Smooth muscle cell (in vitro differentiated cells): ENCODE measurements at regions not wholly inside any gene's neighbourhood (a gene's known extent, or its start where the extent isn't known, plus 50 kb on each side); places are given as distances from the start of the nearest gene placed in this dataset.

Experiments
- DNase-seq: peaks from one replicate; lab custom pipeline; 2025; ENCODE audit not compliant: unreplicated experiment; lab: John Stamatoyannopoulos, UW
- H2AFZ ChIP-seq: fragments of 200-600 bp; sonication (generic); 2 replicates; pipeline ENCODE4 v1.6.0; 2016; ENCODE audit warnings: antibody characterized with exemption, low read depth, mild to moderate bottlenecking
- H3F3A ChIP-seq: fragments of 200-600 bp; sonication (generic); 2 replicates; pipeline ENCODE4 v1.6.0; 2017; ENCODE audit warnings: antibody characterized with exemption, low read depth
- H3K27ac ChIP-seq: fragments of 200-600 bp; sonication (generic); 2 replicates; pipeline ENCODE4 v1.5.1; 2016; ENCODE audit warnings: low read depth, mild to moderate bottlenecking
- H3K27me3 ChIP-seq: fragments of 200-600 bp; sonication (generic); 2 replicates; pipeline ENCODE4 v1.6.1; 2016; ENCODE audit warnings: low read depth, mild to moderate bottlenecking
- H3K36me3 ChIP-seq: fragments of 200-600 bp; sonication (generic); 2 replicates; pipeline ENCODE4 v1.5.1; 2016; ENCODE audit warnings: low read depth
- H3K4me1 ChIP-seq: fragments of 200-600 bp; sonication (generic); 2 replicates; pipeline ENCODE4 v1.5.1; 2016; ENCODE audit warnings: low read depth
- H3K4me2 ChIP-seq: fragments of 200-600 bp; sonication (generic); 2 replicates; pipeline ENCODE4 v1.6.0; 2016; ENCODE audit warnings: mild to moderate bottlenecking
- H3K4me3 ChIP-seq: fragments of 200-600 bp; sonication (generic); 2 replicates; pipeline ENCODE4 v1.5.1; 2016; ENCODE audit warnings: mild to moderate bottlenecking
- H3K79me2 ChIP-seq: fragments of 200-600 bp; sonication (generic); 2 replicates; pipeline ENCODE4 v1.6.0; 2016; ENCODE audit warnings: low read depth, mild to moderate bottlenecking
- H3K9ac ChIP-seq: fragments of 200-600 bp; sonication (generic); 2 replicates; pipeline ENCODE4 v1.6.0; 2016; ENCODE audit warnings: low read depth
- H3K9me3 ChIP-seq: fragments of 200-600 bp; sonication (generic); replicated peaks from 2 replicates; pipeline ENCODE4 v1.5.1; 2016; ENCODE audit warnings: low read depth
- H4K20me1 ChIP-seq: fragments of 200-600 bp; sonication (generic); 2 replicates; pipeline ENCODE4 v1.6.0; 2016; ENCODE audit warnings: low read depth
- CTCF ChIP-seq: fragments of 200-600 bp; sonication (generic); IDR thresholded peaks from 2 replicates; pipeline ENCODE4 v1.5.1; 2017; ENCODE audit warnings: borderline replicate concordance, mild to moderate bottlenecking, antibody characterized with exemption; ENCODE audit not compliant: insufficient read depth, poor library complexity, severe bottlenecking
- WGBS: methylation state at CpG from one replicate; pipeline ENCODE4 v1.1.7; 2016; ENCODE audit warnings: low lambda C conversion rate; 5-methylcytosine and 5-hydroxymethylcytosine counted together

- Histone ChIP-seq H3K9ac (no peak overlapping the region), H3K9me3 (no peaks in the 10 kb centered on the region), H2AFZ (peak overlapping the region; percentile 62), H4K20me1 (no peaks in the 10 kb centered on the region), H3K4me2 (peak overlapping the region; percentile 93), H3K36me3 (no peaks in the 10 kb centered on the region), H3K4me3 (peak overlapping the region; percentile 59), H3K4me1 (no peaks in the 10 kb centered on the region), H3F3A (no peaks in the 10 kb centered on the region), H3K27me3 (peaks cover 46% of the 10 kb centered on the region), H3K27ac (no peak overlapping the region), H3K79me2 (no peaks in the 10 kb centered on the region)
- no peak for DNase-seq
- no peak for TF ChIP-seq CTCF
- 3% methylated on average over 44 of the region's 75 CpGs for WGBS
These were observed 101.8 kb downstream of the ESM1 start for GRCh38 chr5:54883374-54884194.

GRCh38 chr5:54882841-54883240, 102.6 kb downstream of the ESM1 start:
- Histone ChIP-seq H3K4me3 (no peak overlapping the region), H3K27me3 (peaks cover 46% of the 10 kb centered on the region), H3F3A (no peaks in the 10 kb centered on the region), H3K27ac (peak overlapping the region; percentile 59), H3K4me2 (peak overlapping the region; percentile 93), H3K79me2 (no peaks in the 10 kb centered on the region), H3K36me3 (no peaks in the 10 kb centered on the region), H3K4me1 (no peaks in the 10 kb centered on the region), H4K20me1 (no peaks in the 10 kb centered on the region), H3K9me3 (no peaks in the 10 kb centered on the region), H3K9ac (no peak overlapping the region), H2AFZ (no peak overlapping the region)
- WGBS, result 75% methylated on average over 8 of the region's 8 CpGs
- TF ChIP-seq CTCF, result no peak
- DNase-seq, result no peak

- no peak for DNase-seq
- Histone ChIP-seq H3K36me3 (no peaks in the 10 kb centered on the region), H3K79me2 (no peaks in the 10 kb centered on the region), H2AFZ (no peak overlapping the region), H3K27ac (peak overlapping the region; percentile 59), H3K4me3 (no peak overlapping the region), H3K9me3 (no peaks in the 10 kb centered on the region), H3K4me2 (no peak overlapping the region), H3K27me3 (peaks cover 50% of the 10 kb centered on the region), H3F3A (no peaks in the 10 kb centered on the region), H4K20me1 (no peaks in the 10 kb centered on the region), H3K4me1 (no peaks in the 10 kb centered on the region), H3K9ac (peak overlapping the region; percentile 39)
- 70% methylated on average over 4 of the region's 4 CpGs for WGBS
- TF ChIP-seq CTCF, result no peak
These were observed 103.3 kb downstream of the ESM1 start for GRCh38 chr5:54882101-54882500.
